ENCODE measurements at regions not wholly inside any gene's neighbourhood (a gene's known extent, or its start where the extent isn't known, plus 50 kb on each side); places are given as distances from the start of the nearest gene placed in this dataset.
A peak's percentile ranks its signal among the peaks of the same experiment; 100 is the strongest.

GRCh38 chrX:115940348-115940747 is 230.2 kb upstream of the AGTR2 start:
- no peak overlapping the region for H3K4me3 ChIP-seq (ENCODE audit: control insufficient read depth, low read depth, low read length)
- TF ChIP-seq CTCF (conservative IDR thresholded peaks at IDR 0.05; ENCODE audit: control insufficient read depth, insufficient read depth, low read depth, low read length), result no peak
- no peak for DNase-seq (ENCODE audit: low read depth)

- peak; percentile 9 for TF ChIP-seq CTCF (conservative IDR thresholded peaks at IDR 0.05; ENCODE audit: control insufficient read depth, insufficient read depth, low read depth, low read length)
- peak; percentile 43 for DNase-seq (ENCODE audit: low read depth)
- H3K4me3 ChIP-seq (ENCODE audit: control insufficient read depth, low read depth, low read length), result no peak overlapping the region
These were observed 229.6 kb upstream of the AGTR2 start for GRCh38 chrX:115940888-115941332.

GRCh38 chrX:115941388-115941787 is 229.2 kb upstream of the AGTR2 start:
- no peak for TF ChIP-seq CTCF (conservative IDR thresholded peaks at IDR 0.05; ENCODE audit: control insufficient read depth, insufficient read depth, low read depth, low read length)
- DNase-seq (ENCODE audit: low read depth), result no peak
- no peak overlapping the region for H3K4me3 ChIP-seq (ENCODE audit: control insufficient read depth, low read depth, low read length)

- TF ChIP-seq CTCF (conservative IDR thresholded peaks at IDR 0.05; ENCODE audit: control insufficient read depth, insufficient read depth, low read depth, low read length), result no peak
- no peak for DNase-seq (ENCODE audit: low read depth)
- no peak overlapping the region for H3K4me3 ChIP-seq (ENCODE audit: control insufficient read depth, low read depth, low read length)
These were observed 224.5 kb upstream of the AGTR2 start for GRCh38 chrX:115946059-115946458.

GRCh38 chrX:115948018-115948923 is 222.3 kb upstream of the AGTR2 start:
- no peak for TF ChIP-seq CTCF (conservative IDR thresholded peaks at IDR 0.05; ENCODE audit: control insufficient read depth, insufficient read depth, low read depth, low read length)
- no peak overlapping the region for H3K4me3 ChIP-seq (ENCODE audit: control insufficient read depth, low read depth, low read length)
- DNase-seq (ENCODE audit: low read depth), result no peak

GRCh38 chrX:115949900-115950822 is 220.4 kb upstream of the AGTR2 start:
- TF ChIP-seq CTCF (conservative IDR thresholded peaks at IDR 0.05; ENCODE audit: control insufficient read depth, insufficient read depth, low read depth, low read length), result no peak
- no peak for DNase-seq (ENCODE audit: low read depth)
- no peak overlapping the region for H3K4me3 ChIP-seq (ENCODE audit: control insufficient read depth, low read depth, low read length)
